Endothelial cell (in vitro differentiated cells): ENCODE measurements at regions not wholly inside any gene's neighbourhood (a gene's known extent, or its start where the extent isn't known, plus 50 kb on each side); places are given as distances from the start of the nearest gene placed in this dataset.
"Not testable (repeated sequence)": the region's sequence is repeated elsewhere in the genome, so short reads cannot be mapped to it uniquely, and the experiment has no call there.

Experiments used
- DNase-seq: peaks from one replicate; pipeline ENCODE4 v3.0.0; 2021; ENCODE audit warnings: low spot score
- H3K27ac Mint-ChIP-seq: one replicate; pipeline ENCODE4 v1.8.0; 2021; ENCODE audit warnings: mixed read lengths, inconsistent platforms; ENCODE audit not compliant: unreplicated experiment
- H3K27me3 Mint-ChIP-seq: one replicate; pipeline ENCODE4 v1.8.0; 2021; ENCODE audit warnings: mild to moderate bottlenecking, moderate library complexity, mixed read lengths, inconsistent platforms; ENCODE audit not compliant: unreplicated experiment
- H3K36me3 Mint-ChIP-seq: one replicate; pipeline ENCODE4 v1.8.0; 2021; ENCODE audit warnings: mild to moderate bottlenecking, low read depth, mixed read lengths, inconsistent platforms; ENCODE audit not compliant: unreplicated experiment
- H3K4me1 Mint-ChIP-seq: one replicate; pipeline ENCODE4 v1.8.0; 2021; ENCODE audit warnings: mild to moderate bottlenecking, mixed read lengths, inconsistent platforms; ENCODE audit not compliant: unreplicated experiment
- H3K4me3 Mint-ChIP-seq: one replicate; pipeline ENCODE4 v1.8.0; 2021; ENCODE audit warnings: mild to moderate bottlenecking, mixed read lengths, inconsistent platforms; ENCODE audit not compliant: unreplicated experiment
- H3K9me3 Mint-ChIP-seq: one replicate; pipeline ENCODE4 v1.8.0; 2021; ENCODE audit warnings: mixed read lengths, inconsistent platforms; ENCODE audit not compliant: unreplicated experiment
- CTCF ChIP-seq: fragments of 200-600 bp; sonication (generic); IDR thresholded peaks from one replicate; pipeline ENCODE4 v1.5.0; 2021; ENCODE audit warnings: antibody characterized with exemption; ENCODE audit not compliant: unreplicated experiment

GRCh38 chr3:165503346-165503745, 307.2 kb upstream of the SLITRK3 start:
- TF ChIP-seq CTCF, result no peak
- Mint-ChIP-seq H3K4me1 (no peaks in the 10 kb centered on the region), H3K27ac (no peak overlapping the region), H3K9me3 (no peaks in the 10 kb centered on the region), H3K4me3 (no peak overlapping the region), H3K36me3 (peaks cover 4% of the 10 kb centered on the region), H3K27me3 (no peaks in the 10 kb centered on the region)
- no peak for DNase-seq

- Mint-ChIP-seq H3K4me3 (no peak overlapping the region), H3K4me1 (no peaks in the 10 kb centered on the region), H3K36me3 (peaks cover 4% of the 10 kb centered on the region), H3K27ac (no peak overlapping the region), H3K27me3 (no peaks in the 10 kb centered on the region), H3K9me3 (no peaks in the 10 kb centered on the region)
- no peak for TF ChIP-seq CTCF
- no peak for DNase-seq
These were observed 306.5 kb upstream of the SLITRK3 start for GRCh38 chr3:165502707-165503106.

- not testable (repeated sequence) for H3K36me3 Mint-ChIP-seq, H3K4me1 Mint-ChIP-seq, H3K9me3 Mint-ChIP-seq, H3K27me3 Mint-ChIP-seq, H3K27ac Mint-ChIP-seq, H3K4me3 Mint-ChIP-seq, DNase-seq
These were observed 302.6 kb upstream of the SLITRK3 start for GRCh38 chr3:165498742-165499141.

- Mint-ChIP-seq H3K4me3 (no peak overlapping the region), H3K9me3 (no peaks in the 10 kb centered on the region), H3K27me3 (no peaks in the 10 kb centered on the region), H3K27ac (no peak overlapping the region), H3K4me1 (peaks cover 2% of the 10 kb centered on the region), H3K36me3 (no peaks in the 10 kb centered on the region)
- TF ChIP-seq CTCF, result no peak
- no peak for DNase-seq
These were observed 295.3 kb upstream of the SLITRK3 start for GRCh38 chr3:165491487-165491886.

GRCh38 chr3:165476399-165477060, 280.3 kb upstream of the SLITRK3 start:
- H3K4me3 Mint-ChIP-seq, result no peak overlapping the region
- H3K27ac Mint-ChIP-seq, result no peak overlapping the region
- no peaks in the 10 kb centered on the region for H3K36me3 Mint-ChIP-seq
- H3K4me1 Mint-ChIP-seq, result no peaks in the 10 kb centered on the region
- TF ChIP-seq CTCF, result no peak
- H3K9me3 Mint-ChIP-seq, result no peaks in the 10 kb centered on the region
- H3K27me3 Mint-ChIP-seq, result no peaks in the 10 kb centered on the region
- DNase-seq, result no peak
